B cell (primary cell): ENCODE measurements at regions not wholly inside any gene's neighbourhood (a gene's known extent, or its start where the extent isn't known, plus 50 kb on each side); places are given as distances from the start of the nearest gene placed in this dataset.

Source experiments
- ATAC-seq: fragments of 200-7000 bp; cut with Tn5 transposase; one replicate; pipeline ENCODE4 v1.10.0; 2021; ENCODE audit warnings: low read depth, mild to moderate bottlenecking, moderate number of reproducible peaks, moderate library complexity
- CTCF ChIA-PET: fragments of 350-600 bp; sonication (Branson Sonifier 250); formaldehyde crosslinking; loops from one replicate; lab custom pipeline; 2021; ENCODE audit warnings: antibody characterized with exemption, inconsistent platforms; lab: Charles Lee
- POLR2A ChIA-PET: fragments of 350-600 bp; sonication (Branson Sonifier 250); formaldehyde crosslinking; loops from one replicate; lab custom pipeline; 2021; ENCODE audit warnings: antibody characterized with exemption; lab: Charles Lee
- DNase-seq: peaks from one replicate; pipeline ENCODE4 v3.0.0; 2013
- H2AFZ ChIP-seq: 2 replicates; pipeline ENCODE4 v1.6.1; 2012; ENCODE audit warnings: mild to moderate bottlenecking, low read depth, low read length; ENCODE audit not compliant: insufficient read depth, poor library complexity, severe bottlenecking
- H3K27ac ChIP-seq, 2 donors: 1 replicate in 1 of 2; 2 replicates in 1 of 2; pipeline ENCODE4 v1.5.1; 2012 to 2013; ENCODE audit warnings: low read length in 2 of 2, mild to moderate bottlenecking in 2 of 2, moderate library complexity in 1 of 2
- H3K27me3 ChIP-seq, 4 experiments: fragments of 200-600 bp in 1 of 4; sonication (generic) in 1 of 4; replicated peaks in 1 of 4; 1 replicate in 2 of 4; 2 replicates in 2 of 4; pipeline versions ENCODE4 v1.6.1 to v1.7.0; 2013 to 2016; ENCODE audit warnings: low read length in 3 of 4, mild to moderate bottlenecking in 2 of 4, mixed read lengths in 1 of 4, moderate library complexity in 1 of 4; ENCODE audit not compliant: insufficient read depth in 4 of 4, control insufficient read depth in 3 of 4; ENCODE audit errors: control extremely low read depth in 1 of 4
- H3K36me3 ChIP-seq, 2 experiments: replicated peaks in 1 of 2; 1 replicate in 1 of 2; 2 replicates in 1 of 2; pipeline versions ENCODE4 v1.6.1 to v1.7.1; 2013; ENCODE audit warnings: low read length in 1 of 2; ENCODE audit not compliant: insufficient read depth in 2 of 2, control insufficient read depth in 1 of 2; ENCODE audit errors: control extremely low read depth in 1 of 2, extremely low read depth in 1 of 2
- H3K4me1 ChIP-seq, 2 donors: fragments of 200-600 bp in 1 of 2; sonication (generic) in 1 of 2; 1 replicate in 1 of 2; 2 replicates in 1 of 2; pipeline versions ENCODE4 v1.5.1 to v1.6.1; 2013 to 2017; ENCODE audit warnings: low read length in 2 of 2; ENCODE audit not compliant: control insufficient read depth in 2 of 2, insufficient read depth in 2 of 2
- H3K4me2 ChIP-seq: replicated peaks from 2 replicates; pipeline ENCODE3; 2012; ENCODE audit warnings: mild to moderate bottlenecking, low read depth, low read length; ENCODE audit not compliant: poor library complexity, severe bottlenecking
- H3K4me3 ChIP-seq, 5 experiments: fragments of 200-600 bp in 1 of 5; sonication (generic) in 1 of 5; 1 replicate in 3 of 5; 2 replicates in 2 of 5; pipeline versions ENCODE4 v1.5.1 to v1.7.0; 2011 to 2016; ENCODE audit warnings: low read length in 4 of 5, mild to moderate bottlenecking in 4 of 5, low read depth in 2 of 5, control low read depth in 1 of 5, moderate library complexity in 1 of 5; ENCODE audit not compliant: insufficient read depth in 1 of 5; ENCODE audit errors: control extremely low read depth in 1 of 5, extremely low read depth in 1 of 5
- H3K79me2 ChIP-seq: fragments of 200-600 bp; sonication (generic); one replicate; pipeline ENCODE4 v1.6.0; 2016; ENCODE audit warnings: low read length; ENCODE audit not compliant: control insufficient read depth, insufficient read depth
- H3K9ac ChIP-seq: fragments of 200-600 bp; sonication (generic); 2 replicates; pipeline ENCODE4 v1.6.1; 2017; ENCODE audit warnings: mild to moderate bottlenecking, low read length, moderate library complexity
- H3K9me3 ChIP-seq, 3 donors: one replicate each; pipeline versions ENCODE4 v1.6.1 to v1.7.1; 2013; ENCODE audit warnings: low read length in 2 of 3; ENCODE audit not compliant: control insufficient read depth in 2 of 3, insufficient read depth in 1 of 3; ENCODE audit errors: control extremely low read depth in 1 of 3
- H4K20me1 ChIP-seq: 2 replicates; pipeline ENCODE4 v1.6.0; 2012; ENCODE audit warnings: mild to moderate bottlenecking, low read length; ENCODE audit not compliant: insufficient read depth, control insufficient read depth, poor library complexity, severe bottlenecking
- H3K27ac Mint-ChIP-seq: one replicate; pipeline ENCODE4 v1.8.0; 2021; ENCODE audit warnings: mixed read lengths
- H3K27me3 Mint-ChIP-seq: one replicate; pipeline ENCODE4 v1.8.0; 2021; ENCODE audit warnings: mixed read lengths
- H3K4me1 Mint-ChIP-seq: one replicate; pipeline ENCODE4 v1.8.0; 2021; ENCODE audit warnings: mixed read lengths
- H3K4me3 Mint-ChIP-seq: one replicate; pipeline ENCODE4 v1.8.0; 2021; ENCODE audit warnings: mixed read lengths
- H3K9me3 Mint-ChIP-seq: one replicate; pipeline ENCODE4 v1.8.0; 2022; ENCODE audit warnings: mixed read lengths; ENCODE audit not compliant: insufficient read depth
- CTCF ChIP-seq: fragments of 200-600 bp; IDR thresholded peaks from one replicate; pipeline ENCODE4 v1.8.0; 2022; ENCODE audit warnings: antibody characterized with exemption, mild to moderate bottlenecking
- EZH2 ChIP-seq: IDR thresholded peaks from 2 replicates; pipeline ENCODE4 v1.6.1; 2012; ENCODE audit warnings: borderline replicate concordance, low read depth, mild to moderate bottlenecking, moderate library complexity, low read length; ENCODE audit not compliant: insufficient read depth, poor library complexity, severe bottlenecking
- WGBS: methylation state at CpG from one replicate; pipeline ENCODE4 v1.1.5; 2013; ENCODE audit warnings: missing lambda C conversion rate; ENCODE audit not compliant: insufficient coverage; 5-methylcytosine and 5-hydroxymethylcytosine counted together
- intact Hi-C: fragments of 100-400 bp; cut with micrococcal nuclease; formaldehyde crosslinking; loops from one replicate; pipeline ENCODE4 v1.10.0; 2022

GRCh38 chrX:131910586-131910985 is 112.5 kb upstream of the STK26 start:
- H3K27ac ChIP-seq, result no peak overlapping the region
- DNase-seq (no peak), ATAC-seq (no peak)
- H4K20me1 ChIP-seq, result no peaks in the 10 kb centered on the region
- H3K4me1 Mint-ChIP-seq, result no peaks in the 10 kb centered on the region
- no peaks in the 10 kb centered on the region for H3K79me2 ChIP-seq
- no peak overlapping the region for H3K27ac Mint-ChIP-seq
- no peaks in the 10 kb centered on the region for H3K27me3 Mint-ChIP-seq
- no CpG with 5 or more reads among the region's 1 CpG for WGBS
- H3K36me3 ChIP-seq, result no peaks in the 10 kb centered on the region
- H3K4me2 ChIP-seq, result no peak overlapping the region
- intact Hi-C loops, result no loop called here
- H3K9ac ChIP-seq, result no peak overlapping the region
- ChIA-PET POLR2A (no interaction called here), CTCF (no interaction called here)
- H3K4me3 Mint-ChIP-seq, result no peak overlapping the region
- no peaks in the 10 kb centered on the region for H3K4me1 ChIP-seq
- H2AFZ ChIP-seq, result no peak overlapping the region
- TF ChIP-seq EZH2 (no peak), CTCF (no peak)
- no peaks in the 10 kb centered on the region for H3K27me3 ChIP-seq
- no peak overlapping the region for H3K4me3 ChIP-seq
- H3K9me3 ChIP-seq, result no peaks in the 10 kb centered on the region
- no peaks in the 10 kb centered on the region for H3K9me3 Mint-ChIP-seq

DNA sequence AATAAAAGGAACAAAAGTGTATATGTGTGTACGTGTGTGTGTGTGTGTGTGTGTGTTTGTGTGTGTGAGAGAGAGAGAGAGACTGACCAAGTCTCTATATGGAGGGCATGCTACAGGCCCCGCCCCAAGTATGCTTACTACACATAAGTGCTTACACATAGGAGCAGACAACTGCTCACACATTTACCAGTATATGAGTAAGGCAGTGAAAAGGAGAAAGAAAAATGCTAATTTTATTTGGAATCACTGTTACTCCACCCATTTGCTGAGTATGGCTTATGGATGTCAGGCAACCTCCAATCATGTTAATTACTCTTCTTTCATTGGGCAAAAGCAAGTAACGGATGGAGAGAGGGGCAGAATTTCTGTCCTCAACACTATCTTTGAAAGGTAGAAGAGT is 107.6 kb upstream of the STK26 start:
- ChIA-PET CTCF (no interaction called here), POLR2A (no interaction called here)
- Histone ChIP-seq H3K4me2 (no peak overlapping the region), H3K27ac (no peak overlapping the region), H4K20me1 (no peaks in the 10 kb centered on the region), H3K79me2 (no peaks in the 10 kb centered on the region), H3K27me3 (no peaks in the 10 kb centered on the region), H3K9me3 (no peaks in the 10 kb centered on the region), H3K4me3 (no peak overlapping the region), H3K9ac (no peak overlapping the region), H3K4me1 (no peaks in the 10 kb centered on the region), H2AFZ (no peak overlapping the region), H3K36me3 (no peaks in the 10 kb centered on the region)
- intact Hi-C loops, result no loop called here
- DNase-seq (no peak), ATAC-seq (no peak)
- Mint-ChIP-seq H3K27ac (no peak overlapping the region), H3K4me1 (no peaks in the 10 kb centered on the region), H3K9me3 (no peaks in the 10 kb centered on the region), H3K4me3 (no peak overlapping the region), H3K27me3 (peaks cover 1% of the 10 kb centered on the region)
- WGBS, result no CpG with 5 or more reads among the region's 3 CpGs
- no peak for TF ChIP-seq CTCF
- no peak for TF ChIP-seq EZH2
